ENCODE measurements at regions not wholly inside any gene's neighbourhood (a gene's known extent, or its start where the extent isn't known, plus 50 kb on each side); places are given as distances from the start of the nearest gene placed in this dataset.

DNA sequence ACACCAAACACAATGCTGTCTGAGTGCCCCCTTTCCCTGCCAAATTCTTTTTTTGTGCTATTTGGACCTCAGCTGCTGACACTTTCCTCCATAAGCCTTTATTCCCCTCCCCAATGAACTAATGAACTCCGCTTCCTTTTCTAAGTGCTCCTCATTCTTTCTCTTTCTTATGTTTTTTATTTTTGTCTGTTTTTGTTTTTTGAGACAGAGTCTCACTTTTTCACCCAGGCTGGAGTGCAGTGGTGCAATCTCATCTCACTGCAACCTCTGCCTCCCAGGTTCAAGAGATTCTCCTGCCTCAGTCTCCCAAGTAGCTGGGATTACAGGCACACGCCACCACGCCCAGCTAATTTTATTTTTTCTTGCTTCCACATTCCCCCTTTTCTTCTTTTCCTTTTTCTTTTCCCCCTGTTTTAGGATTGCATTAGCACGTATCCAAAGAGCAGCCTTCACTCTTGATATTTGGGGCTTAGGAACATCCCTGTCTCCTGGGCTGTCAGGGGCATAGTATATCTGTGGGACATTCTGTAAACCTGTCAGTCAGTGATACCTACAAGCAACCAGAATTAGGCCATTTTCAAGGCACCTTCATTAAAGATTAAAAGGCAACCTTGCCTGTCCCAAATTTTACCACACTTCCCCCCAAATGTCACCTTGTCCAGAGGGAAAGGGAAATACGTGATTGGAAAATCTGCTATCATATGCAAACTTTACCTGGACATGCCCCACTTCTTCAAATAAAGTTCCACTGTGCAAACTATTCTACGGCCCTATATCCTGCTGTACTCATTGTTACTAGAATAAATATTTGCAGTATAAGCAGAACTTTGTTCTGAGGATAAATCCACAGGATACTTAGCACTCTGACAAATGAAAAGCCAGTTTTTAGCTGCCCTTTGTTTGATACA is 65.1 kb upstream of the ACSL3 start:
- H3K36me3 ChIP-seq (ENCODE audit: control insufficient read depth, low read length), result no peaks in the 10 kb centered on the region
- H3K79me2 ChIP-seq (ENCODE audit: control insufficient read depth, low read length), result no peaks in the 10 kb centered on the region
- H3K9me2 ChIP-seq (replicated peaks; ENCODE audit: control insufficient read depth, low read length), result no peaks in the 10 kb centered on the region
- H3K4me3 ChIP-seq (ENCODE audit: low read length), result no peak overlapping the region
- TF ChIP-seq CTCF (IDR thresholded peaks at IDR 0.05; ENCODE audit: low read depth, low read length, poor library complexity, severe bottlenecking) (no peak), EZH2phosphoT487 (IDR thresholded peaks at IDR 0.05; ENCODE audit: borderline replicate concordance, low read length) (no peak)
- H4K20me1 ChIP-seq (ENCODE audit: control insufficient read depth, insufficient read depth, low read depth, low read length), result no peaks in the 10 kb centered on the region
- peaks cover 36% of the 10 kb centered on the region for H3K4me1 ChIP-seq (ENCODE audit: control insufficient read depth, low read length)
- 0 out of 2 replicates have a peak overlapping the region, but pooled peaks have one; percentile 30 for H3K4me2 ChIP-seq (ENCODE audit: low read length)
- H3F3A ChIP-seq (ENCODE audit: control insufficient read depth, insufficient read depth), result no peaks in the 10 kb centered on the region
- no peaks in the 10 kb centered on the region for H3K9me3 ChIP-seq (ENCODE audit: control insufficient read depth, insufficient read depth, low read length)
- H3K27ac ChIP-seq (ENCODE audit: low read depth, low read length), result no peak overlapping the region
- H3K27me3 ChIP-seq (ENCODE audit: control insufficient read depth, low read length), result no peaks in the 10 kb centered on the region

DNA sequence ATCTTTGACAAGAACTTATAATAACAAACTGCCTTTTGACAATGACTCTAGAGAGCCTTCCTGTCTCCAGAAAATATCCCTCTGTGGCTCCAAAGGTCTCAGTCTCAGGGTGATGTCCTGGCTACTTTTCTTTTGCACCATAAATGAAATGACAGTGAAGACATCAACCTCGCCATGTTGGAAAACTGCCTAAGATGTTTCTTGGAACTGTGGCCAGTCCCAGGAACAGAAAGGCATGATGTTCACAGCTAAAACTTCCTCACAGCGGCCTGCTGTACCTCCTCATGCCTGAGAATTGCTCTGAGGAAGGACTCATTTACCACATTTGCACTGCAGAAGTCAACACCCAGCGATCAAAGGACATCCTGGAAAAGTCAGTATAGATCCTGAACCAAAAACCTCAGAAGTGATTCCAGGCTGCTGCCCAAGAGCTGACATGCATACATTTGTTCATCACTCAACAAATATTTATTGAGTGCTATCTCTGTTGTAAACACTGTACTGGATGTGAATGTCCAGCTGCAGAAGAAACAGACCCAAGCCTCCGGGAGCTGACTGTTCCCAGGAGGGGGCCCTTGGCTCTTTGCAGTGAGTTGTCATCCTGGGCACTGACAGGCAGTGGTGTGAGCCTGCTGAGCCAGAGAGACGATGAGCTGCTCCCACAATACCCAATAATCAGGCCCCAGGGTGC is 64.3 kb upstream of the ACSL3 start:
- TF ChIP-seq CTCF (IDR thresholded peaks at IDR 0.05; ENCODE audit: low read depth, low read length, poor library complexity, severe bottlenecking) (no peak), EZH2phosphoT487 (IDR thresholded peaks at IDR 0.05; ENCODE audit: borderline replicate concordance, low read length) (no peak)
- Histone ChIP-seq H3K4me2 (ENCODE audit: low read length) (no peak overlapping the region), H3K9me3 (ENCODE audit: control insufficient read depth, insufficient read depth, low read length) (no peaks in the 10 kb centered on the region)

GRCh38 chr2:222797261-222797660 is 63.6 kb upstream of the ACSL3 start:
- Histone ChIP-seq H3K9me2 (replicated peaks; ENCODE audit: control insufficient read depth, low read length) (no peaks in the 10 kb centered on the region), H4K20me1 (ENCODE audit: control insufficient read depth, insufficient read depth, low read depth, low read length) (no peaks in the 10 kb centered on the region), H3K4me3 (ENCODE audit: low read length) (no peak overlapping the region), H3K4me1 (ENCODE audit: control insufficient read depth, low read length) (peaks cover 31% of the 10 kb centered on the region), H3K4me2 (ENCODE audit: low read length) (no peak overlapping the region), H3F3A (ENCODE audit: control insufficient read depth, insufficient read depth) (no peaks in the 10 kb centered on the region), H3K9me3 (ENCODE audit: control insufficient read depth, insufficient read depth, low read length) (no peaks in the 10 kb centered on the region), H3K27me3 (ENCODE audit: control insufficient read depth, low read length) (no peaks in the 10 kb centered on the region), H3K27ac (ENCODE audit: low read depth, low read length) (no peak overlapping the region), H3K79me2 (ENCODE audit: control insufficient read depth, low read length) (no peaks in the 10 kb centered on the region), H3K36me3 (ENCODE audit: control insufficient read depth, low read length) (no peaks in the 10 kb centered on the region)
- TF ChIP-seq CTCF (IDR thresholded peaks at IDR 0.05; ENCODE audit: low read depth, low read length, poor library complexity, severe bottlenecking) (peak; percentile 56), EZH2phosphoT487 (IDR thresholded peaks at IDR 0.05; ENCODE audit: borderline replicate concordance, low read length) (no peak)

More for the DNA sequence above, 64.3 kb upstream of the ACSL3 start:
- Histone ChIP-seq H3K4me1 (ENCODE audit: control insufficient read depth, low read length) (peaks cover 36% of the 10 kb centered on the region), H3K27me3 (ENCODE audit: control insufficient read depth, low read length) (no peaks in the 10 kb centered on the region), H3K9me2 (replicated peaks; ENCODE audit: control insufficient read depth, low read length) (no peaks in the 10 kb centered on the region), H3K36me3 (ENCODE audit: control insufficient read depth, low read length) (no peaks in the 10 kb centered on the region), H3K27ac (ENCODE audit: low read depth, low read length) (no peak overlapping the region), H3K79me2 (ENCODE audit: control insufficient read depth, low read length) (no peaks in the 10 kb centered on the region), H3K4me3 (ENCODE audit: low read length) (no peak overlapping the region), H4K20me1 (ENCODE audit: control insufficient read depth, insufficient read depth, low read depth, low read length) (no peaks in the 10 kb centered on the region), H3F3A (ENCODE audit: control insufficient read depth, insufficient read depth) (no peaks in the 10 kb centered on the region)
